ENCODE measurements at regions not wholly inside any gene's neighbourhood (a gene's known extent, or its start where the extent isn't known, plus 50 kb on each side); places are given as distances from the start of the nearest gene placed in this dataset.

DNA sequence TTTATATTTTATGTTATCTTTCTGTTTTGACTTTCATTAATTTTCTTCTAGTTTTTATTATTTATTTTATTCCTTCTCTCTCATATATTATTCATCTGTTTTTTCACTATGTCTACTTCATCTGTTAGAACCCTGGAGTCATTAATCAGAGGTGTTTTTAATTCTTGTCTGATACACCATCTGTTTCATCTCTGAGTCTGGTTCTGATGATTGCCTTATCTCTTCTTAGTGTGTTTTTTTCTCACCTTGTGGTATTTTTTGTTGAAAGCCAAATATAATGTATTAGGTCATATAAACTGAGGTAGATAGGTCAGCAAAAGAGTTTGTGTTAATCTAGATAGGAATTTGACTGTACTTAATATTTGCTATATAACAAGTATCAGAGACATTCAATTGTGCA is 1005.7 kb upstream of the NCAM2 start:
- H3K27ac ChIP-seq = no peak overlapping the region
- TF ChIP-seq CTCF (conservative IDR thresholded peaks at IDR 0.05) = no peak

GRCh38 chr21:19993268-19993667 is 1004.9 kb upstream of the NCAM2 start:
- no peak overlapping the region for H3K27ac ChIP-seq
- TF ChIP-seq CTCF (conservative IDR thresholded peaks at IDR 0.05) = no peak

DNA sequence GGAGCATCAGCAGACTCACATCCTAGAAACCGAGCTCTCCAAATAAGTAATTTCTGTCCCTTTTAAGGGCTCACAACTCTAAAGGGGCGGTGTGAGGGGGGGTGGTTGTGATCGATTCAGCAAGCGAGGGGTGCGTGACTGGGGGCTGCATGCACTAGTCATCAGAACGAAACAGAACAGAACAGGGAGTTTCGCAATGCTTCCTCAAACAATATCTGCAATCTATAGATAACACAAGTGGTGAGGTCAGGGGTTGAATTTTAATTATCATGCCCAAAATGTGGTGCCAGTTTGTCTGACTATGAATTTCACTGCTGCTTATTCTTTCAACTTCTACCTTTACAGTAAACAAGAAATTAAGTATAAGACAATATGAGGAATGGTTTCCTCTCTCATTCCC is 1003.0 kb upstream of the NCAM2 start:
- no peak for TF ChIP-seq CTCF (conservative IDR thresholded peaks at IDR 0.05)
- H3K27ac ChIP-seq = no peak overlapping the region

DNA sequence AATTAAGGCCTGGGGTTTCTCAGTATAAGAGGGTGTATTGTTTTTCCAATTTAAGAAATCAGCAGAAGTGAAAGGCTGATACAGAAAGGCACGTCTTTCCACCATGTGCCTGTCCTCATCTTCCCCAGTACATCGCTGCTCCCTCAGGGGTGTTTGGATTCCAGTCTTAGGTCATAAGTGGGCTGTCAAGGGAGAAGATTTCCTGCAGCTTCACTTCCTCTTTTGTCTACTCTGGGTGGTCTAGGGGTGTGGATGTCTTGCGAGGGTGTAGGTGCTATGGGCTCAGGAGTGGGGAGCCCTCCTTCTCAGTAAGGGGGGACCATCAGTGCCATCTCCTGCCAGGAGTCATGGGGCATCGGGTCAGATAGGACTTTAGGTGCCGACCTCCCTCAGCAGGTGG is 999.8 kb upstream of the NCAM2 start:
- TF ChIP-seq CTCF (conservative IDR thresholded peaks at IDR 0.05) = no peak
- no peak overlapping the region for H3K27ac ChIP-seq

DNA sequence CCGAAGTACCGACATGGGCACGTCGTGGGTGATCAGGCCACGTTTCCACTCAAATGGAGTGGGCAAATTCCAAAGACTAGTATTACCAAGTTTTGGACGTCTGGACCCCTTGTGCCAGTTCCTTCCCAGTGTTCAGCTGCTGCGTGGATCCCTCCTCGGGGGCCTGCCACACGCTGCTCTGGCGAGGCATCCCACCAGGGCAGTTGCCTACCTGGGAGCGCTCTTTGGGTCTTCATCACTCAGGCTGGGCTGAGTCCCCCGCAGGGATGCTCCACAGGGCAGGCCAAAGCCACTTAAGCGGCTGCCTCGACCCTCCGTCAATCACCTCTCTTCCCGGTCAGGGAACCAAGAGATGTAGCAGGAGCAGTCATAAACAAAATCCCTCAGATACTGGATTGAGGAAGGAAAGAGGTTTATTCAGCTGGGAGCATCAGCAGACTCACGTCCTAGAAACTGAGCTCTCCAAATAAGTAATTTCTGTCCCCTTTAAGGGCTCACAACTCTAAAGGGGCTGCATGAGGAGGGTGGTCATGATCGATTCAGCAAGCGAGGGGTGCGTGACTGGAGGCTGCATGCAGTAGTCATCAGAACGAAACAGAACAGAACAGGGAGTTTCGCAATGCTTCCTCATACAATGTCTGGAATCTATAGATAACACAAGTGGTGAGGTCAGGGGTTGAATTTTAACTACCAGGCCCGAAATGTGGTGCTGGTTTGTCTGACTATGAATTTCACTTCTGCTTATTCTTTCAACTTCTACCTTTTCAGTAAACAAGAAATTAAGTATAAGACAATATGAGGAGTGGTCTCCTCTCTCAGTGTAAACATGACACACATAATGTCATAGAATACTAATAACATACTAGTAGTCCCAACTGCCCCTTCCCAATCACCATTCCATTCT is 998.6 kb upstream of the NCAM2 start:
- no peak overlapping the region for H3K27ac ChIP-seq
- TF ChIP-seq CTCF (conservative IDR thresholded peaks at IDR 0.05) = no peak

DNA sequence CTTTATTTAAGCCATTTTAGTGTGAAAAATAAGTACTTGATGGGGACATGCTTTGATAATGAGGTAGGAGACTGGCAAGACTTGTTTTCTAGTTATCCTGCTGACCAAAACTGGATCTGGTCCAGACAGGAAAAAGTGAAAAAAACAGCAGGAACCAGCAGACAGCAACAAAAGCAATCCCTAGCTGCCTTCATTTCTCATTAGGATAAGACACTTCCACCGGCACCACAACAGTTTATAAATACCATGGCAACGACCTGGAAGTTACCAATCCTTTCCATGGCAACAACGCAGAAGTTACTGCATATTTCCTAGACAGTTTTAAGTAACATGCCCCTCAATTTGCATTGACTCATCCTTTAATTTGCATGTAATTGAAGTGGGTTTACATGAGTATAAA is 993.8 kb upstream of the NCAM2 start:
- H3K27ac ChIP-seq = no peak overlapping the region

GRCh38 chr21:20010691-20011200 is 987.5 kb upstream of the NCAM2 start:
- no peak for TF ChIP-seq CTCF (conservative IDR thresholded peaks at IDR 0.05)
- H3K27ac ChIP-seq = no peak overlapping the region

More for the DNA sequence above, 993.8 kb upstream of the NCAM2 start:
- TF ChIP-seq CTCF (conservative IDR thresholded peaks at IDR 0.05) = no peak

Data from VCaP (cell line).